ENCODE measurements at regions not wholly inside any gene's neighbourhood (a gene's known extent, or its start where the extent isn't known, plus 50 kb on each side); places are given as distances from the start of the nearest gene placed in this dataset.

GRCh38 chr22:47570851-47571250 lies 808.4 kb downstream of the TBC1D22A start:
- DNase-seq = no peak
- H3K27me3 ChIP-seq = no peaks in the 10 kb centered on the region
- H3K27ac ChIP-seq = no peak overlapping the region
- no peak for TF ChIP-seq POLR2AphosphoS5 (IDR thresholded peaks at IDR 0.05)
- TF ChIP-seq CTCF (IDR thresholded peaks at IDR 0.05) = no peak
- no peak for TF ChIP-seq EP300 (IDR thresholded peaks at IDR 0.05)
- no peak for TF ChIP-seq POLR2A (IDR thresholded peaks at IDR 0.05)
- no peaks in the 10 kb centered on the region for H3K36me3 ChIP-seq
- intact Hi-C loops (cut with DNase I) = no loop called here
- H3K4me1 ChIP-seq = peaks cover 0 to 6% (median 1%) of the 10 kb centered on the region in 4 donors
- H3K9me3 ChIP-seq = no peaks in the 10 kb centered on the region
- no peak overlapping the region for H3K4me3 ChIP-seq
- WGBS, 2 donors = 94% methylated on average over 5 of the region's 5 CpGs

GRCh38 chr22:47570300-47570685 lies 807.8 kb downstream of the TBC1D22A start:
- Histone ChIP-seq H3K4me1 (peaks cover 0 to 12% (median 7%) of the 10 kb centered on the region in 4 donors), H3K9me3 (no peaks in the 10 kb centered on the region), H3K27ac (no peak overlapping the region), H3K4me3 (no peak overlapping the region), H3K27me3 (no peaks in the 10 kb centered on the region), H3K36me3 (no peaks in the 10 kb centered on the region)
- TF ChIP-seq CTCF (IDR thresholded peaks at IDR 0.05) (no peak), EP300 (IDR thresholded peaks at IDR 0.05) (no peak), POLR2AphosphoS5 (IDR thresholded peaks at IDR 0.05) (no peak), POLR2A (IDR thresholded peaks at IDR 0.05) (no peak)
- intact Hi-C loops (cut with DNase I) = no loop called here
- 80 to 86% methylated on average over 14 of the region's 14 CpGs for WGBS, 2 donors
- DNase-seq = no peak

DNA sequence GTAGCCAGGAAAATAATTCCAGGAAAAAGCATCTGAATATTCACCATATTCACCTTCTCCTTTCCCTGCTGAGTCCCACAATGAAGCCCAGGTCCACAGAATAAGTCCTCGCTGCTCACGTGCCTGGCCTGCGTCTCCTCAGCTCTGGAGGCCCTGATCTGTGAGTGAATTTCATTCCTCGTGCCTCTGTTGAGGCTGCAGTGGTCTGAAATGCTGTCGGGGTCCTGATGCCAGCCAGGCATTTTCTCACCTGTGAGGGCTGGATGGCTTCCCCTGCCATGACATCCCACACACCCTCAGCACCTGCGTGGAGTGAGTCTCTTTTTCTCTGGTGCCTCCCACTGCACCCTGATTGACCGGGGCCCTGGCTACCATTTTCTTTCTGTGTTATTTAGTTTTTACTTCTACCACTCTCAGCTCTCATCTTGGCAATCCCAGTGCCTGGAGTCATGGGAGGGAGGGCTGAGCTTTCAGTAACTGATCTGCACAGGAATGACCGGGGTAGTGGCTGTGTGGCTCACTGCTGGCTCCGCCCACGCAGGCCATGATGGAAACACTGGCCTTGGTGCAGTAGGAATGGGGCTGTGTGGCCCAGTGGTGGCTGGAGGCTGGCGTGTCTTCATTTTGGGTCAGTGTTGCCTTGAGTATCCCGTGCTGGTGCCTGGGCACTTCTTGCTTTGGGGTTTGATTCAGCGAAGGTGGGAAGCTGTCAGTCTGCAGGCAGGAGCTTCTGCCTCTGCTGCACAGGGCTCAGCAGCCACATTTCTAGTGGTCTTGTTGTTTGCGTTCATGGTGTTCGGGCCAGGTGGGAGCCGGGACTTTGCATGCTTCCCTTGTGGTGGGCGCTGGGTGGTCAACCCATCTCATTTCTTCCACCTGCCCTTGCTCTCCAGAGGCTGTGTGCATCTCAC lies 807.2 kb downstream of the TBC1D22A start:
- 82 to 89% methylated on average over 17 of the region's 17 CpGs for WGBS, 2 donors
- H3K9me3 ChIP-seq = no peaks in the 10 kb centered on the region
- H3K4me1 ChIP-seq = peaks cover 0 to 18% (median 14%) of the 10 kb centered on the region in 4 donors
- H3K27me3 ChIP-seq = no peaks in the 10 kb centered on the region
- DNase-seq = no peak
- no peak overlapping the region for H3K4me3 ChIP-seq
- intact Hi-C loops (cut with DNase I) = no loop called here
- TF ChIP-seq POLR2AphosphoS5 (IDR thresholded peaks at IDR 0.05) = no peak
- no peak for TF ChIP-seq POLR2A (IDR thresholded peaks at IDR 0.05)
- no peak overlapping the region for H3K27ac ChIP-seq
- H3K36me3 ChIP-seq = no peaks in the 10 kb centered on the region

DNA sequence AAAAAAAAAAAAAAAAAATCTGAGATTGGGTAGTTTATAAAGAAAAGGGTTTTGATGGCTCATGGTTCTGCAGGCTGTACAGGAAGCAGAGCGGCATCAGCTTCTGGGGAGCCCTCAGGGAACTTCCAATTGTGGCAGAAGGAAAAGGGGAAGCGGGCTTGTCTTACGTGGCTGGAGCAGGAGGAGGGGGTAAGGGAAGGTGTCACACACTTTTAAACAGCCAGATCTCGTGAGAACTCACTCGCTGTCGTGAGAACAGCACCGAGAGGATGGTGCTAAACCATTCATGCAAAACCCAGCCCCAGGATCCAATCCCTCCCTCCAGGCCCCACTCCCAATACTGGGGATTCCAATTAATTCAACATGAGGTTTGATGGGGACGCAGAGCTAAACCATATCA lies 806.2 kb downstream of the TBC1D22A start:
- intact Hi-C loops (cut with DNase I) = no loop called here
- Histone ChIP-seq H3K4me1 (peaks cover 0 to 25% (median 19%) of the 10 kb centered on the region in 4 donors), H3K4me3 (no peak overlapping the region), H3K36me3 (no peaks in the 10 kb centered on the region), H3K27me3 (no peaks in the 10 kb centered on the region), H3K9me3 (no peaks in the 10 kb centered on the region), H3K27ac (no peak overlapping the region)
- WGBS, 2 donors = 79 to 84% methylated on average over 8 of the region's 8 CpGs
- DNase-seq = no peak
- TF ChIP-seq CTCF (IDR thresholded peaks at IDR 0.05) = no peak
- TF ChIP-seq POLR2A (IDR thresholded peaks at IDR 0.05) = no peak
- no peak for TF ChIP-seq EP300 (IDR thresholded peaks at IDR 0.05)
- TF ChIP-seq POLR2AphosphoS5 (IDR thresholded peaks at IDR 0.05) = no peak

DNA sequence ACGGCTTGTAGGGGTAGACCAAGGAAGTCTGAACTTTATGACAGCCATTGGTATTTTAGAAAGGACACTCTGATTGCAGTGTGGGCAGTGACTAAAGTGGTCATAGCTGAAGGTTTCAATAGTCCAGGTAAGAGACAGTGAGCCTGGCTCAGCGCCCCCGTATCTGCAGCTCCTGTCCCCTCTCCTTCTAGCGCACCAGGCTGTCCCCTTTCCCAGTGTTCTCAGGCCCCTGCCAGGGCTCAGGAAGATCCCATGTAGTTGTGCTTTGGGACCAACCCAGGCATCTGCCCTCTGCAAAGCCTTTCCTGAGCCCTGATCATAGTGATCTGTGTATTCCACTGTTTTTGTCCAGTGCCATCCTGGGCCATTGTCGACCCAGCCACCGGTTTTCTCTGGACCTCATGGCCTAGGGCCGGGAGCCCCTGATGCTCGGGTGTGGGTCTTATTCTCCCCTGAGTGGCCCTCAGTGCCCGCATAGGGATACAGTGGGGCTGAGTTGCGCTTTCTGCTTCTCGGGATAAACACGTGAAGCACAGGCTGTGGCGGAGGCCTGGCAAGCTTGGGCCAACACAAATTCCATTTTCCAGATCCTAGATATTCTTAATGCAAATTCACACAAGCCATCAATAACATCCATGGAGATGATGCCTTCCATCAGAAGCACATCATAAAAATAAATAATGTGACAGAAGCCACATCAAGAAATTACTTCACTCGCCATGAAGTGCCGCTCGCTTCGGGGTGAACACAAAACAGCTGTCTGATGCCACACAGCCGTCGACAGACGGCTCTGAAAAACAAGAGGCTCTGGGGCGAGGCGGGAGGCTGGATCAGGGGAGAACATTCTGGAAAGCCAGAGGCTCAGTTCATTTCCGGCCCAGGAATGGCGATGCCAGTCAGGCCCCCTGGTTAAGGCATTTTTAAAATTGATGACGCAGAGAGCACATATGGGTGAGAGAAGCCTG lies 805.0 kb downstream of the TBC1D22A start:
- intact Hi-C loops (cut with DNase I) = no loop called here
- no peak for TF ChIP-seq CTCF (IDR thresholded peaks at IDR 0.05)
- TF ChIP-seq EP300 (IDR thresholded peaks at IDR 0.05) = no peak
- no peak for TF ChIP-seq POLR2A (IDR thresholded peaks at IDR 0.05)
- no peak for TF ChIP-seq POLR2AphosphoS5 (IDR thresholded peaks at IDR 0.05)
- Histone ChIP-seq H3K36me3 (no peaks in the 10 kb centered on the region), H3K27ac (no peak overlapping the region), H3K4me3 (no peak overlapping the region), H3K27me3 (no peaks in the 10 kb centered on the region), H3K4me1 (peaks cover 0 to 25% (median 19%) of the 10 kb centered on the region in 4 donors), H3K9me3 (no peaks in the 10 kb centered on the region)
- WGBS, 2 donors = 89 to 90% methylated on average over 25 of the region's 25 CpGs
- no peak for DNase-seq
